ENCODE measurements at regions not wholly inside any gene's neighbourhood (a gene's known extent, or its start where the extent isn't known, plus 50 kb on each side); places are given as distances from the start of the nearest gene placed in this dataset.
A peak's percentile ranks its signal among the peaks of the same experiment; 100 is the strongest.

GRCh38 chr10:8128511-8128910 lies 74.0 kb downstream of the GATA3 start:
- H3K4me3 Mint-ChIP-seq, result no peak overlapping the region
- H3K4me1 Mint-ChIP-seq, result peaks cover 33% of the 10 kb centered on the region
- no peak for DNase-seq
- no peak overlapping the region for H3K27ac Mint-ChIP-seq
- intact Hi-C loops (cut with micrococcal nuclease), result no loop called here
- H3K36me3 Mint-ChIP-seq (ENCODE audit: low read depth), result peaks cover 2% of the 10 kb centered on the region
- peaks cover 6% of the 10 kb centered on the region for H3K27me3 Mint-ChIP-seq
- H3K9me3 Mint-ChIP-seq, result peaks cover 20% of the 10 kb centered on the region

GRCh38 chr10:8129438-8129837 lies 75.0 kb downstream of the GATA3 start:
- no peak overlapping the region for H3K27ac Mint-ChIP-seq

GRCh38 chr10:8130973-8131911 lies 76.8 kb downstream of the GATA3 start:
- H3K4me1 Mint-ChIP-seq, result peaks cover 46% of the 10 kb centered on the region

More at GRCh38 chr10:8129438-8129837, 75.0 kb downstream of the GATA3 start:
- Mint-ChIP-seq H3K4me3 (no peak overlapping the region), H3K9me3 (peaks cover 25% of the 10 kb centered on the region), H3K27me3 (peaks cover 6% of the 10 kb centered on the region), H3K36me3 (ENCODE audit: low read depth) (peaks cover 2% of the 10 kb centered on the region), H3K4me1 (peaks cover 39% of the 10 kb centered on the region)
- no peak for DNase-seq
- intact Hi-C loops (cut with micrococcal nuclease), result no loop called here

GRCh38 chr10:8133146-8133545 lies 78.7 kb downstream of the GATA3 start:
- Mint-ChIP-seq H3K4me3 (peak overlapping the region; percentile 74), H3K4me1 (peaks cover 63% of the 10 kb centered on the region)
- intact Hi-C loops (cut with micrococcal nuclease), result loop anchor here (1.0 to 10.0 kb wide), 4 partner anchors 73 to 892 kb away; no protein-coding TSS in a partner anchor

More at GRCh38 chr10:8130973-8131911, 76.8 kb downstream of the GATA3 start:
- peaks cover 4% of the 10 kb centered on the region for H3K27me3 Mint-ChIP-seq
- peak; percentile 84 for DNase-seq
- peak overlapping the region; percentile 22 for H3K4me3 Mint-ChIP-seq
- peak overlapping the region; percentile 75 for H3K27ac Mint-ChIP-seq
- intact Hi-C loops (cut with micrococcal nuclease), result loop anchor here (1.0 to 10.0 kb wide), 9 partner anchors 65 to 960 kb away; partner anchors contain the start of gene GATA3
- H3K9me3 Mint-ChIP-seq, result peaks cover 25% of the 10 kb centered on the region
- peaks cover 2% of the 10 kb centered on the region for H3K36me3 Mint-ChIP-seq (ENCODE audit: low read depth)

GRCh38 chr10:8136736-8137135 lies 82.2 kb downstream of the GATA3 start:
- H3K9me3 Mint-ChIP-seq, result peaks cover 9% of the 10 kb centered on the region
- H3K27me3 Mint-ChIP-seq, result no peaks in the 10 kb centered on the region
- peaks cover 69% of the 10 kb centered on the region for H3K4me1 Mint-ChIP-seq
- intact Hi-C loops (cut with micrococcal nuclease), result loop anchor here (1.0 to 10.0 kb wide), 6 partner anchors 46 to 888 kb away; no protein-coding TSS in a partner anchor
- DNase-seq, result peak; percentile 65
- peak overlapping the region; percentile 82 for H3K4me3 Mint-ChIP-seq
- peak overlapping the region; percentile 89 for H3K27ac Mint-ChIP-seq
- H3K36me3 Mint-ChIP-seq (ENCODE audit: low read depth), result no peaks in the 10 kb centered on the region

More at GRCh38 chr10:8133146-8133545, 78.7 kb downstream of the GATA3 start:
- Mint-ChIP-seq H3K27ac (peak overlapping the region; percentile 88), H3K9me3 (peaks cover 19% of the 10 kb centered on the region), H3K27me3 (peaks cover 2% of the 10 kb centered on the region), H3K36me3 (ENCODE audit: low read depth) (peaks cover 2% of the 10 kb centered on the region)
- peak; percentile 87 for DNase-seq

GRCh38 chr10:8137272-8137681 lies 82.8 kb downstream of the GATA3 start:
- H3K27me3 Mint-ChIP-seq, result no peaks in the 10 kb centered on the region
- peak overlapping the region; percentile 89 for H3K27ac Mint-ChIP-seq
- H3K36me3 Mint-ChIP-seq (ENCODE audit: low read depth), result no peaks in the 10 kb centered on the region
- H3K4me1 Mint-ChIP-seq, result peaks cover 66% of the 10 kb centered on the region
- H3K9me3 Mint-ChIP-seq, result peaks cover 9% of the 10 kb centered on the region
- DNase-seq, result peak; percentile 90
- intact Hi-C loops (cut with micrococcal nuclease), result loop anchor here (1.0 to 10.0 kb wide), 6 partner anchors 46 to 888 kb away; no protein-coding TSS in a partner anchor
- peak overlapping the region; percentile 82 for H3K4me3 Mint-ChIP-seq

- no peaks in the 10 kb centered on the region for H3K36me3 Mint-ChIP-seq (ENCODE audit: low read depth)
- H3K4me3 Mint-ChIP-seq, result peak overlapping the region; percentile 82
- H3K27ac Mint-ChIP-seq, result peak overlapping the region; percentile 89
- H3K4me1 Mint-ChIP-seq, result peaks cover 63% of the 10 kb centered on the region
- peaks cover 9% of the 10 kb centered on the region for H3K9me3 Mint-ChIP-seq
- DNase-seq, result no peak
- intact Hi-C loops (cut with micrococcal nuclease), result loop anchor here (1.0 to 10.0 kb wide), 6 partner anchors 45 to 887 kb away; no protein-coding TSS in a partner anchor
- no peaks in the 10 kb centered on the region for H3K27me3 Mint-ChIP-seq
These were observed 83.2 kb downstream of the GATA3 start for GRCh38 chr10:8137726-8138125.

- H3K27ac Mint-ChIP-seq, result peak overlapping the region; percentile 89
- H3K4me3 Mint-ChIP-seq, result peak overlapping the region; percentile 82
- peaks cover 55% of the 10 kb centered on the region for H3K4me1 Mint-ChIP-seq
- no peaks in the 10 kb centered on the region for H3K36me3 Mint-ChIP-seq (ENCODE audit: low read depth)
- no peaks in the 10 kb centered on the region for H3K27me3 Mint-ChIP-seq
- intact Hi-C loops (cut with micrococcal nuclease), result loop anchor here (10.0 kb wide), 2 partner anchors 436 to 886 kb away; no protein-coding TSS in a partner anchor
- peaks cover 9% of the 10 kb centered on the region for H3K9me3 Mint-ChIP-seq
- no peak for DNase-seq
These were observed 84.0 kb downstream of the GATA3 start for GRCh38 chr10:8138471-8138870.

GRCh38 chr10:8144496-8144895 lies 90.0 kb downstream of the GATA3 start:
- Mint-ChIP-seq H3K4me3 (no peak overlapping the region), H3K9me3 (peaks cover 1% of the 10 kb centered on the region), H3K36me3 (ENCODE audit: low read depth) (no peaks in the 10 kb centered on the region), H3K4me1 (peaks cover 12% of the 10 kb centered on the region), H3K27ac (no peak overlapping the region), H3K27me3 (peaks cover 2% of the 10 kb centered on the region)
- DNase-seq, result no peak
- intact Hi-C loops (cut with micrococcal nuclease), result no loop called here

GRCh38 chr10:8146650-8147049 lies 92.2 kb downstream of the GATA3 start:
- intact Hi-C loops (cut with micrococcal nuclease), result no loop called here
- H3K4me1 Mint-ChIP-seq, result peaks cover 2% of the 10 kb centered on the region
- peaks cover 5% of the 10 kb centered on the region for H3K27me3 Mint-ChIP-seq
- no peak overlapping the region for H3K4me3 Mint-ChIP-seq
- H3K27ac Mint-ChIP-seq, result no peak overlapping the region
- no peaks in the 10 kb centered on the region for H3K9me3 Mint-ChIP-seq
- no peak for DNase-seq
- H3K36me3 Mint-ChIP-seq (ENCODE audit: low read depth), result no peaks in the 10 kb centered on the region

GRCh38 chr10:8149991-8150390 lies 95.5 kb downstream of the GATA3 start:
- intact Hi-C loops (cut with micrococcal nuclease), result no loop called here
- Mint-ChIP-seq H3K27ac (no peak overlapping the region), H3K36me3 (ENCODE audit: low read depth) (no peaks in the 10 kb centered on the region), H3K4me3 (no peak overlapping the region), H3K9me3 (no peaks in the 10 kb centered on the region), H3K4me1 (peaks cover 4% of the 10 kb centered on the region), H3K27me3 (peaks cover 17% of the 10 kb centered on the region)
- no peak for DNase-seq

- no peak for DNase-seq
- H3K4me3 Mint-ChIP-seq, result no peak overlapping the region
- peaks cover 5% of the 10 kb centered on the region for H3K4me1 Mint-ChIP-seq
- no peak overlapping the region for H3K27ac Mint-ChIP-seq
- no peaks in the 10 kb centered on the region for H3K9me3 Mint-ChIP-seq
- H3K27me3 Mint-ChIP-seq, result peaks cover 17% of the 10 kb centered on the region
- no peaks in the 10 kb centered on the region for H3K36me3 Mint-ChIP-seq (ENCODE audit: low read depth)
- intact Hi-C loops (cut with micrococcal nuclease), result no loop called here
These were observed 96.0 kb downstream of the GATA3 start for GRCh38 chr10:8150401-8150905.

GRCh38 chr10:8151086-8151485 lies 96.6 kb downstream of the GATA3 start:
- H3K4me3 Mint-ChIP-seq, result no peak overlapping the region

GRCh38 chr10:8156918-8157317 lies 102.4 kb downstream of the GATA3 start:
- peaks cover 17% of the 10 kb centered on the region for H3K4me1 Mint-ChIP-seq
- no peak overlapping the region for H3K27ac Mint-ChIP-seq
- H3K9me3 Mint-ChIP-seq, result peaks cover 11% of the 10 kb centered on the region
- H3K4me3 Mint-ChIP-seq, result no peak overlapping the region
- H3K36me3 Mint-ChIP-seq (ENCODE audit: low read depth), result no peaks in the 10 kb centered on the region
- DNase-seq, result no peak
- intact Hi-C loops (cut with micrococcal nuclease), result no loop called here
- H3K27me3 Mint-ChIP-seq, result peaks cover 22% of the 10 kb centered on the region

More at GRCh38 chr10:8151086-8151485, 96.6 kb downstream of the GATA3 start:
- no peak overlapping the region for H3K27ac Mint-ChIP-seq
- no peaks in the 10 kb centered on the region for H3K9me3 Mint-ChIP-seq
- H3K27me3 Mint-ChIP-seq, result peaks cover 17% of the 10 kb centered on the region
- H3K4me1 Mint-ChIP-seq, result peaks cover 5% of the 10 kb centered on the region
- no peak for DNase-seq
- intact Hi-C loops (cut with micrococcal nuclease), result no loop called here
- H3K36me3 Mint-ChIP-seq (ENCODE audit: low read depth), result no peaks in the 10 kb centered on the region

All from activated CD4-positive, alpha-beta T cell treated with anti-CD3 and anti-CD28 coated beads, Interleukin-2, amount 10 ng/mL, durations not matched to agents 24 days and 14 days (primary cell).